SKM-1 (cell line): ENCODE measurements at regions not wholly inside any gene's neighbourhood (a gene's known extent, or its start where the extent isn't known, plus 50 kb on each side); places are given as distances from the start of the nearest gene placed in this dataset.
"Not testable (repeated sequence)": the region's sequence is repeated elsewhere in the genome, so short reads cannot be mapped to it uniquely, and the experiment has no call there.

Experiments
- DNase-seq: peaks from one replicate; lab custom pipeline; 2025; ENCODE audit not compliant: unreplicated experiment; lab: John Stamatoyannopoulos, UW

- DNase-seq = no peak
Observed at GRCh38 chr16:64731891-64732290, 390.0 kb downstream of the CDH11 start.

- no peak for DNase-seq
Observed at GRCh38 chr16:64730261-64730660, 391.6 kb downstream of the CDH11 start.

GRCh38 chr16:64724339-64724738 is 397.5 kb downstream of the CDH11 start:
- DNase-seq = no peak

GRCh38 chr16:64718486-64718885 is 403.4 kb downstream of the CDH11 start:
- no peak for DNase-seq

GRCh38 chr16:64717871-64718270 is 404.0 kb downstream of the CDH11 start:
- no peak for DNase-seq

- DNase-seq = no peak
Observed at GRCh38 chr16:64715624-64716023, 406.2 kb downstream of the CDH11 start.

GRCh38 chr16:64712026-64712425 is 409.8 kb downstream of the CDH11 start:
- no peak for DNase-seq

GRCh38 chr16:64711596-64711995 is 410.3 kb downstream of the CDH11 start:
- no peak for DNase-seq

GRCh38 chr16:64711026-64711425 is 410.8 kb downstream of the CDH11 start:
- no peak for DNase-seq

- no peak for DNase-seq
Observed at GRCh38 chr16:64705443-64705842, 416.4 kb downstream of the CDH11 start.

- DNase-seq = no peak
Observed at GRCh38 chr16:64704386-64704785, 417.5 kb downstream of the CDH11 start.

- DNase-seq = no peak
Observed at GRCh38 chr16:64702415-64702814, 419.4 kb downstream of the CDH11 start.

- no peak for DNase-seq
Observed at GRCh38 chr16:64700628-64701027, 421.2 kb downstream of the CDH11 start.

- DNase-seq = no peak
Observed at GRCh38 chr16:64696866-64697265, 425.0 kb downstream of the CDH11 start.

- no peak for DNase-seq
Observed at GRCh38 chr16:64695684-64696083, 426.2 kb downstream of the CDH11 start.

GRCh38 chr16:64693946-64694345 is 427.9 kb downstream of the CDH11 start:
- no peak for DNase-seq

- no peak for DNase-seq
Observed at GRCh38 chr16:64687786-64688185, 434.1 kb downstream of the CDH11 start.

GRCh38 chr16:64687123-64687522 is 434.7 kb downstream of the CDH11 start:
- no peak for DNase-seq

GRCh38 chr16:64679976-64680690 is 441.7 kb downstream of the CDH11 start:
- DNase-seq = no peak

- no peak for DNase-seq
Observed at GRCh38 chr16:64669573-64669972, 452.3 kb downstream of the CDH11 start.

- no peak for DNase-seq
Observed at GRCh38 chr16:64667334-64667877, 454.5 kb downstream of the CDH11 start.

- not testable (repeated sequence) for DNase-seq
Observed at GRCh38 chr16:64662312-64662711, 459.6 kb downstream of the CDH11 start.

GRCh38 chr16:64659866-64660265 is 462.0 kb downstream of the CDH11 start:
- DNase-seq = no peak
